KMS-11 (cell line): ENCODE measurements at regions not wholly inside any gene's neighbourhood (a gene's known extent, or its start where the extent isn't known, plus 50 kb on each side); places are given as distances from the start of the nearest gene placed in this dataset.

Experiments
- H2AFZ ChIP-seq: fragments of 200-600 bp; sonication (generic); 2 replicates; pipeline ENCODE4 v1.6.1; 2016; ENCODE audit warnings: antibody characterized with exemption, mixed run types, low read depth
- H3K27ac ChIP-seq: fragments of 200-600 bp; sonication (generic); 2 replicates; pipeline ENCODE4 v1.6.1; 2016; ENCODE audit warnings: mild to moderate bottlenecking, mixed run types
- H3K27me3 ChIP-seq: fragments of 200-600 bp; sonication (generic); 2 replicates; pipeline ENCODE4 v1.6.1; 2017; ENCODE audit warnings: mild to moderate bottlenecking, low read depth, mixed run types, moderate library complexity; ENCODE audit not compliant: insufficient read depth
- H3K36me3 ChIP-seq: fragments of 200-600 bp; sonication (generic); 2 replicates; pipeline ENCODE4 v1.6.1; 2017; ENCODE audit warnings: mild to moderate bottlenecking, mixed run types; ENCODE audit not compliant: insufficient read depth
- H3K4me1 ChIP-seq: fragments of 200-600 bp; sonication (generic); 2 replicates; pipeline ENCODE4 v1.6.1; 2016; ENCODE audit warnings: mild to moderate bottlenecking, low read depth, mixed run types; ENCODE audit not compliant: poor library complexity, severe bottlenecking
- H3K4me2 ChIP-seq: fragments of 200-600 bp; sonication (generic); 2 replicates; pipeline ENCODE4 v1.7.0; 2016; ENCODE audit warnings: mild to moderate bottlenecking, mixed run types
- H3K4me3 ChIP-seq: fragments of 200-600 bp; sonication (generic); IDR thresholded peaks from 2 replicates; pipeline ENCODE4 v1.6.1; 2017; ENCODE audit warnings: low read depth, low read length, mixed read lengths; ENCODE audit not compliant: insufficient read depth
- H3K79me2 ChIP-seq: fragments of 200-600 bp; sonication (generic); 2 replicates; pipeline ENCODE4 v1.6.1; 2016; ENCODE audit warnings: low read depth, mixed run types; ENCODE audit not compliant: insufficient read depth
- H3K9ac ChIP-seq: fragments of 200-600 bp; sonication (generic); 2 replicates; pipeline ENCODE4 v1.6.1; 2016; ENCODE audit warnings: mild to moderate bottlenecking, mixed run types
- H4K20me1 ChIP-seq: fragments of 200-600 bp; sonication (generic); 2 replicates; pipeline ENCODE4 v1.6.1; 2016; ENCODE audit warnings: mild to moderate bottlenecking, mixed run types; ENCODE audit not compliant: insufficient read depth
- CTCF ChIP-seq: fragments of 200-600 bp; sonication (generic); conservative IDR thresholded peaks from 2 replicates; pipeline ENCODE4 v1.6.1; 2017; ENCODE audit warnings: low read depth, mild to moderate bottlenecking, antibody characterized with exemption, low read length, moderate library complexity, mixed read lengths

GRCh38 chr5:61966296-61966955 is 339.6 kb upstream of the KIF2A start:
- no peak overlapping the region for H3K9ac ChIP-seq
- no peaks in the 10 kb centered on the region for H3K4me1 ChIP-seq
- no peak overlapping the region for H3K4me2 ChIP-seq
- H3K27ac ChIP-seq = no peak overlapping the region
- no peaks in the 10 kb centered on the region for H3K36me3 ChIP-seq
- H3K27me3 ChIP-seq = no peaks in the 10 kb centered on the region
- no peak overlapping the region for H2AFZ ChIP-seq
- H3K4me3 ChIP-seq = no peak overlapping the region
- no peaks in the 10 kb centered on the region for H3K79me2 ChIP-seq
- TF ChIP-seq CTCF = no peak
- H4K20me1 ChIP-seq = no peaks in the 10 kb centered on the region

GRCh38 chr5:61966997-61967396 is 339.0 kb upstream of the KIF2A start:
- H3K27ac ChIP-seq = no peak overlapping the region
- H3K36me3 ChIP-seq = no peaks in the 10 kb centered on the region
- no peaks in the 10 kb centered on the region for H3K4me1 ChIP-seq
- H3K9ac ChIP-seq = no peak overlapping the region
- no peaks in the 10 kb centered on the region for H4K20me1 ChIP-seq
- H3K4me2 ChIP-seq = no peak overlapping the region
- TF ChIP-seq CTCF = no peak
- H2AFZ ChIP-seq = no peak overlapping the region
- no peaks in the 10 kb centered on the region for H3K79me2 ChIP-seq
- H3K4me3 ChIP-seq = no peak overlapping the region
- no peaks in the 10 kb centered on the region for H3K27me3 ChIP-seq

- H3K79me2 ChIP-seq = no peaks in the 10 kb centered on the region
- no peak overlapping the region for H3K4me2 ChIP-seq
- TF ChIP-seq CTCF = no peak
- H3K9ac ChIP-seq = no peak overlapping the region
- H3K27me3 ChIP-seq = no peaks in the 10 kb centered on the region
- H3K27ac ChIP-seq = no peak overlapping the region
- no peak overlapping the region for H2AFZ ChIP-seq
- no peaks in the 10 kb centered on the region for H3K36me3 ChIP-seq
- no peaks in the 10 kb centered on the region for H4K20me1 ChIP-seq
- H3K4me1 ChIP-seq = no peaks in the 10 kb centered on the region
- H3K4me3 ChIP-seq = no peak overlapping the region
These were observed 338.3 kb upstream of the KIF2A start for GRCh38 chr5:61967681-61968080.

DNA sequence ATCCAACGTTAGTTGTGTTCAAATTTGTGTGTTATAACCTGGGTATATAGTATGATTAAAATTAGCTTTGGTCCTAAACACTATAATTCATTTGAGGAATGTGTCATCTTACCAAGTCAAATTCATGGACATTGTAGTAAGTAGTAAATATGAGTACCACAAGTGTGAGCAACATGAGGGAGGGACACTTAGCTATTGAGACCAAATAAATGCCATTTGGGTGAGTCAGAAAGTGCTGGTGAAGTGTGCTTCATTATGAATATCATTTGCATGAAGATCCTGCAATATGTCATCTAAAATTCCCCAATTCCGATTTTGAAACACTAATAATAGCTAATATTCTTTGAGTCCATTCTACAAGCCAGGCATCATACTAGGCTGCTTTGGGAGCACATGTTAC is 336.7 kb upstream of the KIF2A start:
- H3K9ac ChIP-seq = no peak overlapping the region
- no peaks in the 10 kb centered on the region for H3K79me2 ChIP-seq
- TF ChIP-seq CTCF = no peak
- H3K4me3 ChIP-seq = no peak overlapping the region
- H3K27me3 ChIP-seq = no peaks in the 10 kb centered on the region
- H3K4me1 ChIP-seq = no peaks in the 10 kb centered on the region
- H3K36me3 ChIP-seq = no peaks in the 10 kb centered on the region
- H4K20me1 ChIP-seq = no peaks in the 10 kb centered on the region
- H2AFZ ChIP-seq = no peak overlapping the region
- H3K4me2 ChIP-seq = no peak overlapping the region
- H3K27ac ChIP-seq = no peak overlapping the region
